Mesodermal cell (in vitro differentiated cells): ENCODE measurements at regions not wholly inside any gene's neighbourhood (a gene's known extent, or its start where the extent isn't known, plus 50 kb on each side); places are given as distances from the start of the nearest gene placed in this dataset.
"Not testable (repeated sequence)": the region's sequence is repeated elsewhere in the genome, so short reads cannot be mapped to it uniquely, and the experiment has no call there.

Experiments used
- H3K27ac ChIP-seq: 2 replicates; pipeline ENCODE4 v1.7.0; 2013; ENCODE audit warnings: mild to moderate bottlenecking, low read depth, low read length, moderate library complexity; ENCODE audit not compliant: severe bottlenecking
- H3K36me3 ChIP-seq: 2 replicates; pipeline ENCODE4 v1.7.1; 2013; ENCODE audit warnings: mild to moderate bottlenecking, low read length, moderate library complexity; ENCODE audit not compliant: control insufficient read depth, insufficient read depth
- H3K4me1 ChIP-seq: one replicate; pipeline ENCODE4 v1.7.1; 2013; ENCODE audit warnings: mild to moderate bottlenecking, low read length; ENCODE audit not compliant: insufficient read depth, control insufficient read depth, poor library complexity, severe bottlenecking
- H3K4me3 ChIP-seq: 2 replicates; pipeline ENCODE4 v1.7.0; 2013; ENCODE audit warnings: low read length, control low read depth, mild to moderate bottlenecking; ENCODE audit not compliant: insufficient read depth, poor library complexity, severe bottlenecking; ENCODE audit errors: extremely low read depth
- H3K9me3 ChIP-seq: 2 replicates; pipeline ENCODE4 v1.7.1; 2013; ENCODE audit warnings: mild to moderate bottlenecking, low read length, moderate library complexity; ENCODE audit not compliant: control insufficient read depth
- WGBS, 2 experiments: methylation state at CpG; one replicate each; pipeline ENCODE4 v1.1.5; 2013; ENCODE audit warnings: missing lambda C conversion rate in 2 of 2; ENCODE audit not compliant: insufficient coverage in 2 of 2; 5-methylcytosine and 5-hydroxymethylcytosine counted together

DNA sequence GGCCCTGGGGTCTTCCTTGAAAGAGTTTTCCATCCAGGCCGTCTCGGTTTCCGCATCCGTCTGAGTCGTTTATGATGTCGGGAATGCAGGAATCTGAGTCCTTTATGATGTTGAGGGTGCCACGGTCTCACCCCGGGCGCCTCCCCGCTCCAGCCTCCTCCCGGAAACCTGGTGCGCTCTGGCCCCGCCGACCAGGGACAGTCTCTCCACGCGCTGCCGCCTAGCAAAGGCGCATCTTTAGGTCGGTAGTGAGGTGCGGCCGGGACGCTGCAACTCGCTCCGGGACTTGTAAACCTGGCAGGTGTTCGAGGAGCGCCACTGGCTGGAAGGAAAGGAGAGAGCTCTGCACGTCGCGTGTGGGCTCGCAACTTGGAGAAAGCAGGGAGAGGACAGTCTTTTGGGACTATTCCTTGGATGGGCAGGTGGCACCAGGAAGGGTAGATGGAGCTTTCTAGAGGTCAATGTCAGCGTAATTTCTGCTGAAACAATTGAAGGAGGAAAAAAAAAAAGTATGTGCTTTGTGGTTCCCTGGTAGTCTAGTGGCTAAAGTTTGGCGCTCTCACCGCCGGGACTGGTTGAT is 132.0 kb downstream of the FAM72B start:
- H3K9me3 ChIP-seq, H3K4me3 ChIP-seq, H3K36me3 ChIP-seq, H3K4me1 ChIP-seq, H3K27ac ChIP-seq: not testable (repeated sequence)
- 15 to 68% methylated on average over 4 of the region's 34 CpGs for WGBS, 2 experiments

DNA sequence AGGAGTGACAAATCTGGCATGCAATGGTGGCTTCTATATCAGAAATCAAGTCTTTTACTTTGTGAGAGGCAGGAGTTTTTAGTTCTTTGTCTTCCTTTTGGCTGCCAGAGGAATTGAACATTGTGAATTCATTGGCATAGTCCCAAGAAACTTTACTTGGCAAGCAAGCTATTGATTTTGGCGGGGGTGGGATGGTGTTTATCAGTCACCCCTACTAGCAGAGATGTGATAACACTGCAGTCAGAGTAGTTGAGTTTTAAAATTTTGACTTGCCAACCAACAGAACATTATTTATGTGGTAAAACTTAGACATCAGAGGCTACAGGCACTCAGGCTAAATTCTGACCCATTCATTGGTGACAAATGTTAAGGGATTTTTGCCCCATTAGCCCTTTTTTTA is 129.2 kb downstream of the FAM72B start:
- H3K4me3 ChIP-seq, H3K36me3 ChIP-seq, H3K27ac ChIP-seq, H3K9me3 ChIP-seq, H3K4me1 ChIP-seq: not testable (repeated sequence)
- no CpG with 5 or more reads among the region's 1 CpG for WGBS, 2 experiments

DNA sequence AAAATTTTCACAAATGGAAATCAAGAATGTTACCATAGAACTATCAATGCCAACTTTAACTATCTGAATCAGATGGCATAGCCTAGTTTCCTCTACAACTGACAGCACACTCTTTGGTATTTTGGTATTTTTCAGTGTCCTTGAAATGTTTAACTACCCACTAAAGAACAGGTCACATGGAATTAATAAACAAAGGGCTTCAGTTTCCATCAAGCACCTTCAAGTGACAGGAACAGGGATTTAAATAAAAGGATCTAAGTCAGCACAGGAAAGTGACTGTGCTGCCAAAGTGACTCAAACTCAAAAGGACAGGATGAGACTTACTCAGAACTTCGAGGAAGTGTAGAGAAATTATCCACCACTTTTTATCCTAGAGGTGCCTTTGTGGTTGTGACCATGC is 117.2 kb downstream of the FAM72B start:
- H3K36me3 ChIP-seq, H3K9me3 ChIP-seq, H3K4me1 ChIP-seq, H3K4me3 ChIP-seq, H3K27ac ChIP-seq: not testable (repeated sequence)
- WGBS, 2 experiments: no CpG with 5 or more reads among the region's 1 CpG

DNA sequence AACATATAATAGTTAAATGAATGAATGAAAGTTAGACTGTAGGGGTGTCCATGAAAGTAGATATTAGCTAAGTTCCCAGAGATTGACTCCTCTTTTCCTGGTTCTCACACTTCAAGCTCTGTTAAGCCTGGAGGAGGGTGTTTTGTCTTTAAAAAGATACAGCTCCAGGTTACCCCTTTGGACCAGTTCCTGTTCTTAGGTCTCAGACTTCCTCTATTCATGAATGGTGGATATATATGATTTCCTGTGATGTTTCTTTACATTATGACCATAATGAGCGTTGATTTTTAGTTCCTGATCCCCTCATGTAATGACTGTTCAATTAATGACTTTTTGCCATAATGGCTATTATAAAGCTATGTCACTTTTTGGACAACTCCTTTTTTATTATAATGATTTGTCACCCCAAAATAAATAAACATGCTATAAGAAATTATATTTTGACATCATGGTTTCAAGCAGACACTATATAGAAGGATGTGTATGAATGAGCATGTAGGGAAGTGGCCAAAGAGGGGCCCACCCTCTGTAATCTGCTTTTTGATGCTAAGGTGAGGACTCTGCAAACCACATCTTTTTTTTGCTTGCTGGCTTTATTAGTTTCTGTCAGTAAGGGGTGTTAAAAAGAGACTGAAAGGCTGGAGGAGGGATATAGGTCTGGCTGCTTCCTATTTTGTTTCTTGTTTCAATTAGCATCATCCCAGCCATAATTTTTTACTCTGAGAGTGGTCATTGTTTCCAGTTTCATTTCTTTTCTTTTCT is 115.2 kb downstream of the FAM72B start:
- not testable (repeated sequence) for H3K4me1 ChIP-seq, H3K4me3 ChIP-seq, H3K9me3 ChIP-seq, H3K27ac ChIP-seq, H3K36me3 ChIP-seq
- WGBS, 2 experiments: no CpG with 5 or more reads among the region's 1 CpG

DNA sequence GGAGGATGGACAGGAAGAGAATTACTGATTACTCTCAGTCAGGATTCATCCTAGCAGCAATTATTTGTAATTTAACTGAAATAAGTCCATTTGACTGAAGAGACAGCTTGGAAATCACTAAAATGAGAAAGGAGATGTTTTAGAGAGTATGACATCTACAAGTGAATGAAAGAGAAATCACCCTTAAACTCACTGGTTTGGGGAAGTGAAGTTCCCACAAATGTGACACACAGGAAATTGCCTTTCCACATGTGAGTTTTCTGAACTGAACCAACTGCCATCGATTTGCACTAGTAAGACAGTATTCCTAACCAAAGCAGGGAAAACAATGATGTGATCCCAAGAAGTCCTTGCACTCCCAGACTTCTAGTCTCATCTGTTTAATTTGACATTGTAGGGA is 110.3 kb downstream of the FAM72B start:
- WGBS, 2 experiments: no CpG with 5 or more reads among the region's 1 CpG
- H3K4me1 ChIP-seq, H3K36me3 ChIP-seq, H3K9me3 ChIP-seq, H3K27ac ChIP-seq, H3K4me3 ChIP-seq: not testable (repeated sequence)

DNA sequence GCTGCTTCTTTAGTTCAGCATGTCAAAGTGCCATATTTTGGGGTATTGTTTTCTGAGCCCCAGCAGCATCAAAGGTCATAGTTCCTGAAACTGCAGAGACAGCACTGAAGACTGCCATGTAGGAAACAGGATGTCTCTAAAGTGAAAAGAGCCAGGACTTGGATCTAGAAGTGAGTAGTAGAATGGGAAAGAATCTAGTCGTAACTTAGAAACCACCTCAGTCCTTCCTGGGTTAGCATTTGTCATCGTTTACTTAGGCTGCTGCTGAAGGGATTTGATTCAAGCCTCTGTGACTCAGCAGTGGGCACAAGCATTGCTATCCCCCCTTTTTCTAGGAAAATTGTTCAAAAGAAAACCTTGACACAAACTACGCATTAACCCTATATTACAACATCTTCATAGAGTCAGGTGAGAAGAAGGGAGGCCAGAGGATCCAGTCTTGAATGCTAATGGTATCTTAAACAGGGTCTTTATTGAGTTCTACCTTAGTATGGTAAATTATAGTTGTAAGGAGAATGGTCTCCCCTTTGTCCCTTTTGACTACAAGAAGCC is 108.8 kb downstream of the FAM72B start:
- H3K4me1 ChIP-seq, H3K36me3 ChIP-seq, H3K9me3 ChIP-seq, H3K27ac ChIP-seq, H3K4me3 ChIP-seq: not testable (repeated sequence)
- no CpG with 5 or more reads among the region's 3 CpGs for WGBS, 2 experiments

DNA sequence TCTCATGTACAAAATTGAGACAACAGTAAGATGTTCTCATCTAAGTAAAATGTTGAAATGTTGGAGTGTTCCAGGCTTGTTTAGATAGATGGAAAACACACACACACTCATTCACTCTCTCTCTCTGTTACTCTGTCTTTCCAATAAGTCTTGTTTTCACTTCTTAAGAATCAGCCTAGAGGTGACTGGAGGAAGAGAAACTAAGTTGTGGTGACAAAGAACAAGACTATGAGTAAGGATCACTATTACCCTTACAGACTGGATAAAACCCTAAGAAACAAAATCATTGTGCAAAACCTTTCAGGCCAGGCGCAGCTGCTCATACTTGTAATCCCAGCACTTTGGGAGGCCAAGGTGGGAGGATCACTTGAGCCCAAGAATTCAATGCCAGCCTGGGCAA is 107.5 kb downstream of the FAM72B start:
- no CpG with 5 or more reads among the region's 1 CpG for WGBS, 2 experiments
- H3K4me3 ChIP-seq, H3K36me3 ChIP-seq: not testable (repeated sequence)

DNA sequence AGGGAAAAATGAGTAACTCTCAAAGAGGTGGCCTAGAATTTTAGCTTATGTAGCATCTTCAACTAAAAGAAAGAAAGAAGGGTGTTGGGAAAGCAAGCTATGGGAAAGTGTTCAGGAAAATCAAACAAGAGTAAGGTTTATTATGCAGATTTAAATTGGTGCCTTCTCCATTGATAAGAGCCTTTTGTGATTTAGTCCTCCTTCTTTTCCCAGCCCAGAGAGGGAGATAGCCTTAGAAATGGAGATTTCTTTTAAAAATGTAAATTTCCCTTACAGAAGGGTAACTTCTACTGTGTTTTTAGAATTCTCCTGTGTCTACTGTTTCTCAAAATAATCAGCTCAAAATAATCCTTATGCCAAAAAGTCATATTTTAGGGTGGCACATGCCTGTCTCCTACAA is 104.5 kb downstream of the FAM72B start:
- not testable (repeated sequence) for H3K4me3 ChIP-seq, H3K36me3 ChIP-seq, H3K4me1 ChIP-seq, H3K27ac ChIP-seq, H3K9me3 ChIP-seq

More for the DNA sequence above, 107.5 kb downstream of the FAM72B start:
- H3K27ac ChIP-seq, H3K9me3 ChIP-seq, H3K4me1 ChIP-seq: not testable (repeated sequence)

DNA sequence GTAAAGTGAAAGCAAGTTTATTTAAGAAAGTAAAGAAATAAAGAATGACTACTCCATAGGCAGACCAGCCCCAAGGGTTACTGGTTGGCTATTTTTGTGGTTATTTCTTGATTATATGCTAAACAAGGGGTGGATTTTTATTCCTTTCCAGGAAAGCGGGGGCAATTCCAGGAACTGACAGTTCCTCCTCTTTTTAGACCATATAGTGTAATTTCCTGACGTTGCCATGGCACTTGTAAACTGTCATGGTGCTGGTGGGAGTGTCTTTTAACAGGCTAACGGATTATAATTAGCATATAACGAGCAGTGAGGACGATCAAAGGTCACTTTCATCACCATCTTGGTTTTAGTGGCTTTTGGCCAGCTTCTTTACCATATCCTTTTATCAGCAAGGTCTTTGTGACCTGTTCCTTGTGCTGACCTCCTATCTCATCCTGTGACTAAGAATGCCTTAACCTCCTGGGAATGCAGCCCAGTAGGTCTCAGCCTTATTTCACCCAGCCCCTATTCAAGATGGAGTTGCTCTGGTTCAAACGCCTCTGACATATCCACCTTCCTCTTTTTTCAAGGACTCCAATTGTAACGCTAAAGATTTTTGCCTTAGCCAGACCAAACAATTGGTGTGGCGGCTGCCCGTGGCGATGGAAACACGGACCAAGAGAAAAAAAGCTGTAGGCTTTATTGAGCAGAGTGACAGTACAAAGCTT is 103.8 kb downstream of the FAM72B start:
- H3K4me1 ChIP-seq, H3K4me3 ChIP-seq, H3K27ac ChIP-seq, H3K9me3 ChIP-seq, H3K36me3 ChIP-seq: not testable (repeated sequence)
- 55 to 100% methylated on average over 1 to 4 of the region's 11 CpGs for WGBS, 2 experiments

DNA sequence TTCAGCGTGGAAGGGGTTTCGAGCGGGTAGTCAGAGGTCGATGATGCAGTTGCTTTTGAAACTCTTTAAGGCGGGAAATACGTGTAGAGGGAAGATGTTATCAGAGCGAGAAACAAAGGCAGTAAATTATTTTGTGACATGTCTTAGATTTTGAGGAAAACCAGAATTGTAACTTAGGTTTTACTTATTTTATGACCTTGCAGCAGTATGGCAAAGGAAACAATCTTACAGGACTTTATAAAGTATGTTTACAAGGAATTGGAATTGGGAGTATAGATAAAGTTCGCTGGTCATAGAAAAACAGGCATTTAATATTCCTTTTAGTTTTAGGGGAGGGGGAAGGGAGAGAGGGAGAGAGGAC is 103.3 kb downstream of the FAM72B start:
- not testable (repeated sequence) for H3K4me1 ChIP-seq, H3K9me3 ChIP-seq, H3K27ac ChIP-seq, H3K36me3 ChIP-seq, H3K4me3 ChIP-seq
- no CpG with 5 or more reads among the region's 8 CpGs for WGBS, 2 experiments

DNA sequence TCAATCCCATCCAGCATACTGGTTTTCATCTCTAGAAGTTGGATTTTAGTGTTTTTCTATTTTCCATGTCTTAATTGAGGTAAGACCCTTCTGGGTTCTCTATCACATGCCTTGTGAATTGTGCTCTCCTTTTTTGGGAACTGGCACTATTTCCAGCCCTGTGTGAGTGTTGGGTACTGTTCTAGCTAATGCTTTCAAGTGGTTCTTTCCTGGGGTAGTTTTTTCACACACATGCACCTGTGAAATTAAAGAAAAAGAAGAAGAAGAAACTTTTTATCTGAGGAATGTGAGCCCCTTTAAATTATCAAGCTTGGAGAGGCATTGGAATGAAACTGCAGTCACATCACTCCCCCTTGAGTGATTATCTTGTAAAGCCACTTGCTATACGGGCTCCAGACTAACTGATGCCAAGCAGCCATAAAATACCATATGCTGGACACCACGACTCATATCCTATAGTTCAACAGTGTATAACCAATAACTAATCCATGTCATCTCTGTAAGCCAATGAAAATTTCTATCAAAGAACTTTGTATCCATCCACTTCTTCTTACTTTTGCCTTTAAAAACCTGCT is 102.4 kb downstream of the FAM72B start:
- H3K4me3 ChIP-seq, H3K4me1 ChIP-seq, H3K36me3 ChIP-seq, H3K27ac ChIP-seq, H3K9me3 ChIP-seq: not testable (repeated sequence)
- WGBS, 2 experiments: no CpG with 5 or more reads among the region's 2 CpGs
